Cardiac fibroblast (primary cell): ENCODE measurements at regions not wholly inside any gene's neighbourhood (a gene's known extent, or its start where the extent isn't known, plus 50 kb on each side); places are given as distances from the start of the nearest gene placed in this dataset.

Experiments
- DNase-seq, 2 donors: peaks; one replicate each; pipeline versions ENCODE4 v3.0.0 to v3.0.0-alpha.2; 2010; ENCODE audit warnings: low read depth in 2 of 2
- H3K4me3 ChIP-seq, 2 donors: replicated peaks in 1 of 2; 1 replicate in 1 of 2; 2 replicates in 1 of 2; pipeline ENCODE4 v1.5.1; 2011; ENCODE audit warnings: low read depth in 2 of 2, low read length in 2 of 2, mild to moderate bottlenecking in 2 of 2, moderate library complexity in 1 of 2
- TF ChIP-seq, protein P1 (sequence below): IDR thresholded peaks from one replicate; pipeline ENCODE4 v1.5.1; 2011; ENCODE audit warnings: low read depth, mild to moderate bottlenecking, low read length, inconsistent platforms

DNA sequence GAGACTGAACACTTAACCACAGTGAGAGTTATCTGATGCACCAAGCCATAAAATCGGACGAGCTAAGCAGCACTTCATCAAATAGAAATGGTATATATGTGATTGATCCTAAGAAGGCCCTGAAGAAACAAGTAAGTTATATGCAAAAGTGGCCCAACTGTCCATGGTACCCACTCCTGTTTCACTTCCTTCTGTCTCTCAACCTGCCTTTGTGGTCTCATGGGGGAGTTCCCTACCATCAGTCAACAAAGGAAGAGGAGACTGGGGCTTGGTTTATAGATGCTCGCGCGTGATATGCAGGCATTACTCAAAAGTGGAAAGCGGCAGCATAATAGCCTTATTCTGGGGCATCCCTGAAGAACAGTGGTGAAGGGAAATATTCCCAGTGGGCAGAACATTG is 543.9 kb upstream of the ADGRL4 start:
- no peak overlapping the region for H3K4me3 ChIP-seq
- DNase-seq = no peak
- TF ChIP-seq, protein P1, sequence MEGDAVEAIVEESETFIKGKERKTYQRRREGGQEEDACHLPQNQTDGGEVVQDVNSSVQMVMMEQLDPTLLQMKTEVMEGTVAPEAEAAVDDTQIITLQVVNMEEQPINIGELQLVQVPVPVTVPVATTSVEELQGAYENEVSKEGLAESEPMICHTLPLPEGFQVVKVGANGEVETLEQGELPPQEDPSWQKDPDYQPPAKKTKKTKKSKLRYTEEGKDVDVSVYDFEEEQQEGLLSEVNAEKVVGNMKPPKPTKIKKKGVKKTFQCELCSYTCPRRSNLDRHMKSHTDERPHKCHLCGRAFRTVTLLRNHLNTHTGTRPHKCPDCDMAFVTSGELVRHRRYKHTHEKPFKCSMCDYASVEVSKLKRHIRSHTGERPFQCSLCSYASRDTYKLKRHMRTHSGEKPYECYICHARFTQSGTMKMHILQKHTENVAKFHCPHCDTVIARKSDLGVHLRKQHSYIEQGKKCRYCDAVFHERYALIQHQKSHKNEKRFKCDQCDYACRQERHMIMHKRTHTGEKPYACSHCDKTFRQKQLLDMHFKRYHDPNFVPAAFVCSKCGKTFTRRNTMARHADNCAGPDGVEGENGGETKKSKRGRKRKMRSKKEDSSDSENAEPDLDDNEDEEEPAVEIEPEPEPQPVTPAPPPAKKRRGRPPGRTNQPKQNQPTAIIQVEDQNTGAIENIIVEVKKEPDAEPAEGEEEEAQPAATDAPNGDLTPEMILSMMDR = no peak

DNA sequence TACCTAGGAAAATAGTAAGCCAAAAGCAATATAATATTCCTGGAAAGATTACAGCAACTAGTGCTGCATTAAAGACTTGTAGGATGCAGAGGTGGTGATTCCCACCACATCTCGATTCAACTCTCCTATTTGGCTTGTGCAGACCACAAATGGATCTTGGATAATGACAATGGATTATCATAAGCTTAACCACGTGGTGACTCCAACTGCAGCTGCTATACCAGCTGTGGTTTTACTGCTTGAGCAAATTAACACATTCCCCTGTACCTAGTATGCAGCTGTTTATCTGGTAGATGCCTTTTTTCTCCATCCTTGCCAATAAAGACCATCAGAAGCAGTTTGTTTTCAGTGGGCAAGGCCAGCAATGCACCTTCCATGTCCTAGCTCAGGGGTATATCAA is 542.7 kb upstream of the ADGRL4 start:
- DNase-seq = no peak
- TF ChIP-seq, protein P1 = no peak
- no peak overlapping the region for H3K4me3 ChIP-seq

DNA sequence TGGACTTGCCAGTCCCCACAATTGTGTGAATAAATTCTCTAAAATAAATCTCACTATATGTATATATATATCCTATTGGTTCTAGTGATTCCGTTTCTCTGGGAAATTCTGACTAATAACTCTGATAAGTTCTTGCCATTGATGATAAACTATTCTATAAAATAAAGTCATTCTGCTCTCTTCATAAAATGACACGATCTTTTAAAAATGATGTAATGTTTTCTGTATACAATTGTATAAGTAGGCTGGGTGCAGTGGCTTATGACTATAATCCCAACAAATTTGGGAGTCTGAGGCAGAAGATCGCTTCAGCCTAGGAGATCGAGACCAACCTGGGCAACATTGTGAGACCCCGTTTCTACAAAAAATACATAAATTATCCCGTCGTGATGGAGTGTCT is 541.0 kb upstream of the ADGRL4 start:
- H3K4me3 ChIP-seq = no peak overlapping the region
- TF ChIP-seq, protein P1 = no peak
- no peak for DNase-seq

DNA sequence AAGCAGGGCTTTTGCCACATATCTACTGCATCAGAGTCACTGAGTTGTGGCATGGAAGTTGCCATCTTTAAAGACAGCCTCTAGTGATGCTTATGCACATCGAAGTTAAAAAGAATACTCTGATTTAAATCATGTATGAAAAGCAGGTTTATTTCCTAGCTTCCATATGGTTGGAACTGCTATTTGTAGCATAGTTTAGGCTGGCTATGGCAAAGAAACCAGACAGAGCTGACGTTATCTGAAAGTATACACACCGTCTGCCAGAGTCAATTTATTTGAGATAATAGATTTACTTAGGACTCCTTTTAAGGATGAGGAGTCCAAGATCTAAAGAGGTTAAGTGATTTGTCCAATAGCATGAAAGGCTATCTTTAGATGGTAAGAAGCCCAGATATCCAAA is 536.9 kb upstream of the ADGRL4 start:
- TF ChIP-seq, protein P1 = no peak
- H3K4me3 ChIP-seq = no peak overlapping the region
- DNase-seq = no peak

DNA sequence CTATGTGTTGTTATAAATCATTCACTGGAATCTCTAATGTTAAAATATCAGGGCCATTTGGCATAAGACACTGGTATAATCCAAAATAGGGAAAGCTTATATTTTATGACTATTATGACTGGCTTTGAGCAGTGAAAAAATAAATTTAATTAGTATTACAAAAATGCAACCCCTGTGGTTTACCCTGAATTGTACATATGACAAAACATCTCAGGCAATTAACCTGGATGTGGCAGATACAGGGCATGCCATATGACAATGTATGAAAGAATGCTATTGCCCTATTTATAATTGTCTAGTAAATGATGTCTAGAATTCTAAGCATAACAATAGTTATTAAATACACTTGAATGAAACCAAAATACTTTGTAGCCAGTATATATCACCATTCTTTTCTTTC is 532.5 kb upstream of the ADGRL4 start:
- DNase-seq = no peak

DNA sequence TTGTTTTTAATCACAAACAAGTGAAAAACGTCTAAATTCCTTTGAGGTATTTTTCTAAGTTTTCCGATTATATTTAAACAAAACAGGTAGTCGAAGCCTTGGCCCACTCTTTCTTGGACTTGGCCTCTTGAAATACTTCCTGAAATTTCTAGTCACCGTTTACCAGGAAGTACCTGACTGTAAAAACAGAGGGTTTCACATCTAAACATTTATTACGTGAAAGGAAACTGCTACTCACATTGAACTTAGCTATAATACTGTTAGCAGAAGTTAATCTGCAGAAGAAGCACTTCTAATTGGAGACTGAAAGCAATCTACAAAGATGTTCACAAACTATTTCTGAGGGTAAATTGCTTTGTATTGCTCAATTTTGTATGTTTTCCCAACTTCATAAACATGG is 526.0 kb upstream of the ADGRL4 start:
- DNase-seq = no peak
- H3K4me3 ChIP-seq = no peak overlapping the region
- TF ChIP-seq, protein P1 = no peak

More for the DNA sequence above, 532.5 kb upstream of the ADGRL4 start:
- no peak overlapping the region for H3K4me3 ChIP-seq
- TF ChIP-seq, protein P1 = no peak

DNA sequence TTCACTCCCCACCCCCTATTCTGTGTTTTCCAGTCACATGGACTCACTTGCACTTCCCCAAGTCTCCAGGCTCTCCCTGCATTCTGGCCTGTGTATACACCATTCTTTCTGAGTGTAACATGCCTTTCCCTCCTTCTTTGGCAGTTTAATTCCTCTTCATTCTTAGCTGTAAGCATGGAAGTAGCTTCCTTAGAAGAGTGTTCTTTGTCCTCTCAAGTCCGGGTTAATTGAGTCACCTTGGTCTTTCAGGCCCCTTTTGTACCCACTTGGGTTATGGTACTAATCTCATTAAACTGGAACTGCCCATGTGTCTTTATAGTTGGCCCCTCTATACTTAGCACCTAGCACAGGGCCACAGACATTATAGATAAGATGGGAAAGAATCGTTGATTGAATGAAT is 525.3 kb upstream of the ADGRL4 start:
- no peak overlapping the region for H3K4me3 ChIP-seq

More for the DNA sequence above, 525.3 kb upstream of the ADGRL4 start:
- DNase-seq = no peak
- TF ChIP-seq, protein P1 = no peak
